ENCODE measurements at regions not wholly inside any gene's neighbourhood (a gene's known extent, or its start where the extent isn't known, plus 50 kb on each side); places are given as distances from the start of the nearest gene placed in this dataset.

GRCh38 chr6:105469946-105470345 lies 67.1 kb upstream of the PREP start:
- peaks cover 10% of the 10 kb centered on the region for H3K9me3 Mint-ChIP-seq
- intact Hi-C loops (cut with micrococcal nuclease): no loop called here
- H3K4me1 Mint-ChIP-seq (ENCODE audit: low read depth): no peaks in the 10 kb centered on the region
- peaks cover 62% of the 10 kb centered on the region for H3K27me3 Mint-ChIP-seq (ENCODE audit: insufficient read depth)
- no peak overlapping the region for H3K4me3 Mint-ChIP-seq
- H3K36me3 Mint-ChIP-seq (ENCODE audit: low read depth): peaks cover 5% of the 10 kb centered on the region
- H3K27ac Mint-ChIP-seq: no peak overlapping the region
- DNase-seq (ENCODE audit: low spot score): no peak

GRCh38 chr6:105468850-105469249 lies 66.0 kb upstream of the PREP start:
- peaks cover 13% of the 10 kb centered on the region for H3K9me3 Mint-ChIP-seq
- peaks cover 55% of the 10 kb centered on the region for H3K27me3 Mint-ChIP-seq (ENCODE audit: insufficient read depth)
- no peak overlapping the region for H3K4me3 Mint-ChIP-seq
- intact Hi-C loops (cut with micrococcal nuclease): no loop called here
- no peaks in the 10 kb centered on the region for H3K4me1 Mint-ChIP-seq (ENCODE audit: low read depth)
- H3K27ac Mint-ChIP-seq: no peak overlapping the region
- H3K36me3 Mint-ChIP-seq (ENCODE audit: low read depth): peaks cover 5% of the 10 kb centered on the region
- no peak for DNase-seq (ENCODE audit: low spot score)

GRCh38 chr6:105460860-105461259 lies 58.0 kb upstream of the PREP start:
- Mint-ChIP-seq H3K4me3 (no peak overlapping the region), H3K36me3 (ENCODE audit: low read depth) (peaks cover 5% of the 10 kb centered on the region), H3K4me1 (ENCODE audit: low read depth) (no peaks in the 10 kb centered on the region), H3K9me3 (peaks cover 10% of the 10 kb centered on the region), H3K27ac (no peak overlapping the region), H3K27me3 (ENCODE audit: insufficient read depth) (peaks cover 26% of the 10 kb centered on the region)
- DNase-seq (ENCODE audit: low spot score): no peak
- intact Hi-C loops (cut with micrococcal nuclease): no loop called here

GRCh38 chr6:105459864-105460263 lies 57.0 kb upstream of the PREP start:
- DNase-seq (ENCODE audit: low spot score): no peak
- Mint-ChIP-seq H3K4me1 (ENCODE audit: low read depth) (no peaks in the 10 kb centered on the region), H3K27me3 (ENCODE audit: insufficient read depth) (peaks cover 26% of the 10 kb centered on the region), H3K27ac (no peak overlapping the region), H3K36me3 (ENCODE audit: low read depth) (no peaks in the 10 kb centered on the region), H3K4me3 (no peak overlapping the region), H3K9me3 (peaks cover 2% of the 10 kb centered on the region)
- intact Hi-C loops (cut with micrococcal nuclease): no loop called here

- no peaks in the 10 kb centered on the region for H3K9me3 Mint-ChIP-seq
- H3K27me3 Mint-ChIP-seq (ENCODE audit: insufficient read depth): peaks cover 32% of the 10 kb centered on the region
- H3K4me3 Mint-ChIP-seq: no peak overlapping the region
- no peaks in the 10 kb centered on the region for H3K4me1 Mint-ChIP-seq (ENCODE audit: low read depth)
- no peak for DNase-seq (ENCODE audit: low spot score)
- H3K27ac Mint-ChIP-seq: peak overlapping the region; percentile 30
- no peaks in the 10 kb centered on the region for H3K36me3 Mint-ChIP-seq (ENCODE audit: low read depth)
- intact Hi-C loops (cut with micrococcal nuclease): no loop called here
Observed at GRCh38 chr6:105459049-105459448, 56.2 kb upstream of the PREP start.

- Mint-ChIP-seq H3K27me3 (ENCODE audit: insufficient read depth) (peaks cover 34% of the 10 kb centered on the region), H3K27ac (peak overlapping the region; percentile 30), H3K4me1 (ENCODE audit: low read depth) (peaks cover under 1% of the 10 kb centered on the region), H3K4me3 (no peak overlapping the region), H3K36me3 (ENCODE audit: low read depth) (no peaks in the 10 kb centered on the region), H3K9me3 (no peaks in the 10 kb centered on the region)
- intact Hi-C loops (cut with micrococcal nuclease): no loop called here
- no peak for DNase-seq (ENCODE audit: low spot score)
Observed at GRCh38 chr6:105458551-105458950, 55.7 kb upstream of the PREP start.

GRCh38 chr6:105458084-105458483 lies 55.2 kb upstream of the PREP start:
- H3K4me3 Mint-ChIP-seq: no peak overlapping the region
- no peaks in the 10 kb centered on the region for H3K36me3 Mint-ChIP-seq (ENCODE audit: low read depth)
- peaks cover 34% of the 10 kb centered on the region for H3K27me3 Mint-ChIP-seq (ENCODE audit: insufficient read depth)
- DNase-seq (ENCODE audit: low spot score): no peak
- H3K27ac Mint-ChIP-seq: no peak overlapping the region
- H3K4me1 Mint-ChIP-seq (ENCODE audit: low read depth): peaks cover 5% of the 10 kb centered on the region
- no peaks in the 10 kb centered on the region for H3K9me3 Mint-ChIP-seq
- intact Hi-C loops (cut with micrococcal nuclease): no loop called here

GRCh38 chr6:105453968-105454367 lies 51.1 kb upstream of the PREP start:
- Mint-ChIP-seq H3K4me3 (no peak overlapping the region), H3K27me3 (ENCODE audit: insufficient read depth) (peaks cover 31% of the 10 kb centered on the region), H3K4me1 (ENCODE audit: low read depth) (peaks cover 10% of the 10 kb centered on the region), H3K36me3 (ENCODE audit: low read depth) (no peaks in the 10 kb centered on the region), H3K9me3 (no peaks in the 10 kb centered on the region), H3K27ac (no peak overlapping the region)
- no peak for DNase-seq (ENCODE audit: low spot score)
- intact Hi-C loops (cut with micrococcal nuclease): no loop called here

GRCh38 chr6:105452924-105453756 lies 50.3 kb upstream of the PREP start:
- no peak overlapping the region for H3K27ac Mint-ChIP-seq
- no peaks in the 10 kb centered on the region for H3K9me3 Mint-ChIP-seq
- no peak overlapping the region for H3K4me3 Mint-ChIP-seq
- H3K4me1 Mint-ChIP-seq (ENCODE audit: low read depth): peaks cover 10% of the 10 kb centered on the region
- H3K27me3 Mint-ChIP-seq (ENCODE audit: insufficient read depth): peaks cover 26% of the 10 kb centered on the region
- no peaks in the 10 kb centered on the region for H3K36me3 Mint-ChIP-seq (ENCODE audit: low read depth)
- intact Hi-C loops (cut with micrococcal nuclease): no loop called here
- no peak for DNase-seq (ENCODE audit: low spot score)
